HG02840 (cell line): ENCODE measurements at regions not wholly inside any gene's neighbourhood (a gene's known extent, or its start where the extent isn't known, plus 50 kb on each side); places are given as distances from the start of the nearest gene placed in this dataset.
A peak's percentile ranks its signal among the peaks of the same experiment; 100 is the strongest.

Experiments
- ATAC-seq: cut with Tn5 transposase; IDR thresholded peaks from one replicate; pipeline ENCODE4 v1.9.1; 2021; ENCODE audit warnings: mild to moderate bottlenecking, moderate library complexity, moderate number of reproducible peaks; ENCODE audit not compliant: unreplicated experiment, low FRiP score

DNA sequence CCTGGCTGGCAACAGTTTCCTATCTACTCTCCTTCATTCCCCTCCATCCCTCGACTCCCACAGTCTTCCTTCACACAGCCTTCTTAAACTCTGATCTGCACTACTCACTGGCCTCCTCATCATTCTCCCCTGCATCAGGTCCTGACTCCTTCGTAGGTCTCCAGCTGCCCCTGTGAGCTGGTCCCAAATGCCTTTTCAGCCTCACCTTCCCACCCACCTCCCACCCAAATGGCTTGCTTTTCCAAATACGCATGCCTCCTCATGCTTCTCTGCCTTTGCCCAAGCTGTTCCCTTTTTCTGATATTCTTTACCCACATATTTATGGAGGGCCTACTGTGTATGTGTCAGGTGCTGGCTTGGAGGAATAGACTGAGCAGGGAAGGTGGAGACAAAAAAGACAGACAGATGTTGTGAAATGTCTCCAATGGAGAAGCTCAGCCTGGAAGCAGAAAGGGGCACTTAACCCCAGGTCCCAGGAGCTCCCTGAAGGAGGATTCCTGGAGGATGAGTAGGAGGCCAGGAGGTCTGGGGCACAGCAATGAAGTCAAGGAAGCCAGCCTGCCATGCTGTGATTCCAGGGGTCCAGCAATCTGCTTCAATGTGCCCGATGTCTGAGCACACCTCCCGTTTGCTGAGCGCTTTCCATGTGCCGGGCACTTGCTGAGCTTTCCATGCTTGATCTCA lies 252.2 kb downstream of the SHQ1 start:
- ATAC-seq: no peak

DNA sequence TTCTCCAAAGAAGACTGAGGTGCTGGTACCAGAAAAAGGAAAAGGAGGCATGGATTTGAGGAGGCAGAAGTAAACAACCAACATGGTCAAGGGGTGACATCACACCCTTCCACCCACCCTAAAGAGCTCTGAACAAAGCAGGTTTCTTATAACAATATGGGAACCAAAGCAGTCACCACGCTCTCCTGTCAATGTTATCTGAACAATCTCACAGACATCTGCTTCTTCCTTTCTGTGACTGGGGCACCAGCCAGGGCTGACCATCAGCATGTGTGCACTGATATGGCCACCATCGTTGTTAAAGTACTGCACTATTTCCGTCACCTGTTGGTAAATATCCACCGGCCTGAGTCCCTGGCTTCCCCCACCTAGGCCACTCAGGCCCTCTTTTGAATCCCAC lies 252.9 kb downstream of the SHQ1 start:
- no peak for ATAC-seq

DNA sequence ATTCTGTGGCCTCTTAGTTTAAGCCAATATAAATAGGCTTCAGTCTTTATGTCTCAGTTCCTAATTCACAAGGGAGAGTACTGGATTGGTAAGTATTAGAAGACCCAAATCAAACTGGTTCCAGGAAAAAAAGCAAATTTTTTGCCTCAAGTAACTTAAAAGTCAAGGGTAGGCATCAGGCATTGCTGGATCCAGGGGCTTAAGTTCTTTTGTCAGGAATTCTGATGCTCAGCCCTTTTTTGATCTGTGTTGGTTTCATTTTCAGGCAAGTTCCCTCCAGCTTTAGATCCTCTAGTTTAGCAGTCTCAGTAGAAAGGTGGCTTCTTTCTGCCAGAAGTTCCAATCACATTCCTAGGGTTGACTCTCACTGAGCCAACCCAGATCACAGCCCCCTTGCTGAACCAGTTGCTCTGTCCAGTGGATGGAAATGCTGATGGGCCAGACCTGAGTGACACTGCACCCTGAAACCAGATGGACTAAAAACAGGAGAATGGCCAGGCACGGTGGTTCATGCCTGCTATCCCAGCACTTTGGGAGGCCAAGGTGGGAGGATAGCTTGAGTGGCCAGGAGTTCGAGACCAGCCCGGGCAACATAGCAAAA lies 253.5 kb downstream of the SHQ1 start:
- no peak for ATAC-seq

DNA sequence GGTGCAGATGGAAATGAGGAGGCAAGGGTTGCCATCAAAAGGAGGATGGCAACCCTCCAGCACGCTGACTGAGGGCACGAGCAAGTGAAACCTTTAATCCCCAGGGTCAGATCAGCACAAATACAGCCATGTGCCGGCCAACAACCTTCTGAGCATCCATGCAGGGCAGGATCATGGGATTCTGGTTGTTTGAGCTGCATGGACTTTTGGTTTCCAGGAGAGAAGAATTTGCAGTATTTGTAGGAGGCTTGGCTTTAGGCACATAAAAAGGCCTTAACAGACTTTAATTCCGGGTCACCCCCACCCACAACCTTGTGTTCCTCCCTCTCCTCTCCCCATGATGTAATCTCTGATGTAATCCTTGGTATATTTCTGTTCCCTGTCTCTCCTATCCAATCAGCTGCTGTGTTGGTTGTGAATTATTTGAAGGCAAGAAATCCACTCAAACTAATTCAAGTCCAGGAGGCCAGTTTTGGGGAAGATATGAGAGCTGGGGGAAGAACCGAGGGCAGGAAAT lies 254.3 kb downstream of the SHQ1 start:
- no peak for ATAC-seq

DNA sequence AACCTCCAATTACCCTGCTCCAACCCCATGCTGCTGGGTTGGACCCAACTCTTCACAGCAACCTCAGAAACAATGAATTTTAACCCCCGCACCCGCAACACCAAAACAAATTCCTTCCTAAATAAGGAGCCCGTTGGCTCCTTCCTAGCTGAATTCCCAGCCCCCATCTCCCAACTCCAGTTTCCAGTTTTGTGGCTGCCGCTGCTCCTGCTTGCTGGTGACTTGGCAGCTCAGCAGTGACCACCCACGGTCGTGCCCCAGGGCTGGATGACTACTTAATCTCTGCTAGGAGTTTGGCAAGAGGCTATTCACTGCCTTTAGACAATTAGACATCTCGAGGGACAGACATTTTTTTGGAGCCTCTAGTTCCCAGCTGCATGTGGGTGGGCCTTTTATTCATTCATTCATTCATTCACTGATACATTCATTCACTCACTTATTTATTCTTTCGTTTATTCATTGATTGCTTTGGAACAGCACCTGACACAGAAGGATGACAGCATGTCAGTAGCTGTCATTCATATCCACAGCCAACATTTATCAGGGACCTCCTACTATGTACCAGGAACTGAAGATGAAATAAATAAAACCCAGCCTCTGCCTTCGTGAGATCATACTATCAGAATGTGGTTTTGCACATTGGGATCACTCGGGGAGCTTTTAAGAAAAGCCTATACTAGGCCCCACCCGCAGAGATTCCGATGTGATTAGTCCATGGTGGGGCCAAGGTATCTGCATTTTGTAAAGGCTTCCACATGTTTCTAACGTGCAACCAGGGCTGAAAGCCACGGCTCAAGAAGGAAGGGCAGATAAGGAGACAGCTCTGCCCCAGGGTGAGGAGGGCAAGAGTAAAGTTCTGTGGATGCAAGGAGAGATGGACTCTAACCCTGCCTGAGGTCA lies 256.5 kb downstream of the SHQ1 start:
- no peak for ATAC-seq

DNA sequence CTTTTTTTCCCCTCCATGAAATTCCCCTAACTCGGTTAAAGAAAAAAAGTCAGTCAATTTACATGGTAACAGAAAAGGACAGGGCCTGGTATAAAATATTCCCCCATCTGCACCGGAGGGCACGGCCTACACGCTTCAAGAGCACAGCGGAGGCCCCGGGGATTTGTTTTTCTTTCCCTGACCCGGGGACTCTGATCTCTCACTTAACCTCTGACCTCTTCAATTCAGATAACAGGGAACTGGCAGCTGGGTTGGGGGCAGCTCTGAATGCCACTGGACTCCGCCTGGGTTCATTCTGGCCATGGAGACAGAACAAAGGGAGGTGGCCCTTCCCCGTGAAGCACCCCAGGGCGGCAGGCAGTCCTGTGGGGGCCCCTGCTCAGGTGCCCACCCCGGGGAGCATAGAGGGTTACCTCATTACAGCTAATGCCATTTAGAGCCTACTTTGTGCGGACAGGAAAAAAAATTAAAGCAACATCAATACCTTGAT lies 257.5 kb downstream of the SHQ1 start:
- no peak for ATAC-seq

DNA sequence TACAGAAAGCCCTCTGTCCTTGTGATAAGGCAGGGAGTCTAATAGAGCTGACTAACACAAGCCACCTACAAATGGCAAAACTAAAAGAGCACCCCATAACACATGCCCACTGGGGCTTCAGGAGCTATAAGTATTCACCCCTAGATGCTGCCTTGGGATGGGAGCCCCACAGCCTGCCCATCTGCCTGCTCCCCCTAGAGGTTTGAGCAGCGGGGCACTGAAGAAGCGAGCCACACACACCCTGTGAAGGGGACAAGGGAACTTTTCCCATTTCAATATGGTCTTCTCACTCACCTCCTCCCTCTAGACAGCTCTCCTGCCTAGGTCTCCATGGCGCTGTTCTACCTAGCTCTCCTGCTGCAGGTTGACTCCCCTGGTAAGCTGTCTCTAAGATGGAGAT lies 261.0 kb downstream of the SHQ1 start:
- ATAC-seq: no peak

DNA sequence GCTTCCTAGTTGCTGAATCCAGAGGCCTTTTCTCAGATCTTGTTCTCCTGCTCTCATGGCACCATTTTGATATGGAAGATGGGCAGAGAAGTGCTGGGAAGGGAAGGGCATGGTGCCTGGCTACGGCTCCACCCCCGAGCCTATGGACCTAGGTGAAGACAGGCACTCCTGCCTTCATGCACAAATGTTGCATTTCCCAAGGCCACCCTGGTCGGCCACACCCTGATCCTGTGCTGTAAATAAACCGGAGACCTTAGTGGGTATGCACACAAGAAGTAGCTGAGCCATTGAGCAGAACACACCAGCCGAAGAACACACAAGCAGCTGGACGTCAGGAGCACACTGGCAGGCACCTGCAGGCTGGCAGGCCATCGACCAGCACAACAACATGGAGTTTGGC lies 261.6 kb downstream of the SHQ1 start:
- ATAC-seq: no peak

DNA sequence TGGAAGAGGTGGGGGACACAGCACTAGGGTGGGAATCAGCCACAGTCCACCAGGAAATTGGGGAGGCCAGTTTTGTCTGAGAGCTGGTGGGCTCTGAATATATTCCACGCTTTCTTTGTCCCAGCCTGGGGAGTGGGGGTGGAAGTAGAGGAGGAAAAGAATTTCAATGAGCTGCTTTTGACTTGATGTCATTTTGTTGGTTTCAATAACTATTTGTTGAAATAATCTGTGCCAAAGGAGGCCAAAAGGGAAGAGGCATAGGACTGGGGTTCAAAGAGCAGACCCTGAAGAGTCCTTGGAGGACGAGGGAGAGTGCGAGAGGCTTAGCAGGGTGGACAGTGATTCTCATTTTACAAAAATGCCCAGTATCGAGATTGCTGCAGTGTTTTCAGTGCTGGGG lies 262.3 kb downstream of the SHQ1 start:
- no peak for ATAC-seq

DNA sequence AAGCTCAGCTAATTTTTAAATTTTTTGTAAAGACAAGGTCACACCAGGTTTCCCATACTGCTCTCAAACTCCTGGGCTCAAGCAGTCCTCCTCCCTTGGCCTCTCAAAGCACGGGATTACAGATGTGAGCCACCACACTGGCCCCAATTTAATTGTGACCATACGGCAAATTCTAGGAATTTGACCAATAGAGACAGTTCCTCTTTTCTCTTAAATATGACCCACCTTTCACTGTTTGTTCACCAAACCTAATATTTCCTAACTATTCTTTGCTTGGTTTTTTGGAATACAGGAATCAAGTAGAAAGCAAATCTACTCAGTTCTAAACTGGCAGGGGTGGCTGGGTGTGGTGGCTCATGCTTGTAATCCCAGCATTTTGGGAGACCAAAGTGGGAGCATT lies 264.0 kb downstream of the SHQ1 start:
- no peak for ATAC-seq

DNA sequence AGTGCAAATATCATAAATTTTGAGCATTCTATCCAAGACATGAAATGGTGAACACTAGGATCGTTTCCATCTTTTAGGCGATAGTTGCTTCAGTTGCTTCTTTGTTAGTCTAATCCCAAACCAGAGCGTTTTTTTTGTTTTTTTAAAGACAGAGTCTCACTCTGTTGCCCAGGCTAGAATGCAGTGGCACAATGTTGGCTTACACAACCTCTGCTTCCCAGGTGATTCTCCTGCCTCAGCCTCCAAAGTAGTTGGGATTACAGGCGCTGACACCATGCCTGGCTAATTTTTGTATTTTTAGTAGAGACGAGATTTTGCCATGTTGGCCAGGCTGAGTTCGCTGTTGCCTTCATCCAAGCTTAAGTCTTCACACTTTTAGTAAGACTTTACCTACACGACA lies 265.3 kb downstream of the SHQ1 start:
- ATAC-seq: no peak

DNA sequence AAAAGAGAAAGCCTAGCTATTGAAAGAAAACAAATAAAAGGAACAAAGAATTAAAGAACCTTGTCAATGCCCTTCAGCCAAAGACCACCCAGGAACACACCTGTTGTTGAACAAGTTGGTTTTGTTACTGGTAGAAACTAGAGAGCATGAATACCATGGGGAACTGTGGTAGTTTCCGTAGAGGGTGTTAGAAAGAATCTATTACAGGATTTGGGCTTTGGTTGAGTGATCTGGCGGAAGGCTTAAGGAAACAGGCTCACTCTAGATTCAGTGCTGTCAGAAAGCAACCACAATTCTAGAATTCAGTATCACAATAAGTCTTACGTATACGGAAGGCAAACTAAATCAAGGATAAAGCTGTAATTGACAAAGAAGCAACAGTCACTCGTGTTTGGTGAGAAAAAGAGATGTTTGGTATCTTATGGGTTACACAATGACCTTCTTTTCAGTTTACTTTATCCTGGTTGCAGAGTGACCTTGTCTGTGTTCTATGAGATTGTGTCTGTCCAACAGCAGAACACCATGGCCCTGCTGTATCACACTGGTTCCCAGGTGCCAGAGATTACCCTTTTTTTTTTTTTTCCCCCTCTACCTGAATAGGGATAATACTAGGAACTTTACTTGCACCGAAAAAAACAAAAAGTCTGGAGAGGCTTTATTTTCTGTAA lies 265.9 kb downstream of the SHQ1 start:
- ATAC-seq: peak; percentile 85

DNA sequence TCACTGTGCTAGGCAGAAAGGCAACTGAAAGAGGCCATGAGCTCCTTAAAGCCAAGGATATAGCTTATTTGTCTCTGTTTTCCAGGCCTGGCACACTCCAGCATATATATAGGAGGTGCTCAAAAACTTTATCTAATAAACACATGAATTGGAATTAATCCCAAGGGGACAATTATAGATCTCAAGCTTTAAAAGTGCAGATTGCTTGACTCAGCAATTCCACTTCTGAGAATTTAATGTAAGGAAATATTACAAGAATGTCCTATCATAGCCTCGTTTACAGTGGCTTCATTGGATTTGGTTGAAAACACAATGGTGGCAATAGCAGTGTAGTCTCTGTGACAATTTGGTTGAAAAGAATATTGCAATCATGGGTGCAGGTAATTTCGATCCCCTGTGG lies 267.3 kb downstream of the SHQ1 start:
- ATAC-seq: no peak

DNA sequence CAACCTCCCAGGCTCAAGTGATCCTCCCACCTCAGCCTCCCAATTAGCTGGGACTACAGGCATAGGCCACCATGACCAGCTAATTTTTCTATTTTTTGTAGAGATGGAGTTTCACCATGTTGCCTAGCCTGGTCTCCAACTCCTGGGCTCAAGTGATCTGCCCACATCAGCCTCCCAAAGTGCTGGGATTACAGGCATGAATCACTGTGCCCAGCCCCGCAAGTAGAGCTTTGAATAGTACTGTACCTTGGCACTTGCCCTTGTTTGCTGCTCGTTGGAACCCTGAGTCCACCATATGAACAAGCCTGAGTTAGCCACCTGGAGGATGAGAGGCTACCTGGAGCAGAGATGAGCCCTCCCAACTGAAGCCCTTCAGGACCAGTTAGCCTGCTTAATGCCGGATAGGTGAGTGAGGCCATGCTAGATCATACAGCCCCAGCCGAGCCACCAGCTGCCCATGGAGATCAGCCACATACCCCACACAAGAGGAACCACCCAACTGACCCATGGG lies 267.9 kb downstream of the SHQ1 start:
- ATAC-seq: no peak

DNA sequence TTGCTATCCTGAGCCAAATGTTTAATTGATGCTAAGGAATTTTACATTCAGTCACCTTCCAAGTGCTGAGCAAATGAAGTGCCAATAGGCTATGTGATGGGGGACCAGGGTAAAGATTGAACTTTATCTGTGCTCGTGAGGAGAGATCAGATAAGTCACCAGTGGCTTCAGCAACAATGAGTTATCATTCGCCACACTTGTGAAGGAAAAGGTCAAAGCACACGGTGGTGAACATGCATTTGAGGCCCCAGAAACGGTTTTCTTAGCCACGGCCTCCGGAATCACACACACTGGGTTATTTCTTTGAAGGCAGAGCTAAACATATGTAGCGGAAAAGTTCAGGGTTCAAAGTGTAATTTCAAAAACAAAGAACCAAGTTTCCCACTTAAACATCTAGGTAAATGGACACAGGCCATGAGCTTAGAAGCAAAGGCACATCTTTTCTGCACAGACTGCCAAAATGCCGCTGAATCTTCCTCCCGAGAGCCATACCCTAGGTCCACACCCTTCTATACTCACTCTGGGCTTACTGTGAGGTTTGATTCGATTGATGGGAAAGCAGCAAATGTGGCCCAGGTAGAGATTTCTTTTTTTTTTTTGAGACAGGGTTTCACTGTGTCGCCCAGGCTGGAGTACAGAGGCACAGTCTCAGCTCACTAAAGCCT lies 268.5 kb downstream of the SHQ1 start:
- ATAC-seq: no peak

DNA sequence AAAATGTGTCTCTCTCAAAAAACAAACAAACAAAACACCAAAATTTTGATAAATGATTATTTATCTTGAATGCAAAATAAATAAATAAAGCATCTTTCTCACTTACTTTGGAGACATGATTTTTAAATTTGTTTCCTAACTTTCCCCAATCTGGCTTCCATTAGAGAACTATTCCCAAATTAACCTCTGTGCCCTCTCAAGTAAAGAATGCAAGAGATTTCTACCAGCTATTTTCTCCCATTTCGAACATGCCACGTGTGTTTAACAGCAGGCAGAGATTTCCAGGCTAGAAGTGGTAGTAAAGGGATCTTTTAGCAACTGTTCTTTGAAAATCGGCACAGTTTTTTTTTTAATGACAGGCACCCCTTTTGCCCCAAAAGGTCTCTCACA lies 269.1 kb downstream of the SHQ1 start:
- no peak for ATAC-seq

DNA sequence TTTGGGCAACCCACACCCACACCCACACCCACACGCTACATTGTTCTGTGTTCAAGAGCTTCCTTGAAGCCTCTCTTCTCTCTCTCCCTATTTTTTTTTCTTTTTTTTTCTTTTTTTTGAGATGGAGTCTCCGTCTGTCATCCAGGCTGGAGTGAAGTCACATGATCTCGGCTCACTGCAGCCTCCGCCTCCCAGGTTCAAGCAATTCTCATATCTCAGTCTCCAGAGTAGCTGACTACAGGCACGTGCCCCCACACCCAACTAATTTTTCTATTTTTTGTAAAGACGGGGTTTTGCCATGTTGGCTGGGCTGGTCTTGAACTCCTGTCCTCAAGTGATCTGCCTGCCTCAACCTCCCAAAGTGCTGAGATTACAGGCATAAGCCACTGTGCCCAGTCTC lies 271.1 kb downstream of the SHQ1 start:
- ATAC-seq: no peak

DNA sequence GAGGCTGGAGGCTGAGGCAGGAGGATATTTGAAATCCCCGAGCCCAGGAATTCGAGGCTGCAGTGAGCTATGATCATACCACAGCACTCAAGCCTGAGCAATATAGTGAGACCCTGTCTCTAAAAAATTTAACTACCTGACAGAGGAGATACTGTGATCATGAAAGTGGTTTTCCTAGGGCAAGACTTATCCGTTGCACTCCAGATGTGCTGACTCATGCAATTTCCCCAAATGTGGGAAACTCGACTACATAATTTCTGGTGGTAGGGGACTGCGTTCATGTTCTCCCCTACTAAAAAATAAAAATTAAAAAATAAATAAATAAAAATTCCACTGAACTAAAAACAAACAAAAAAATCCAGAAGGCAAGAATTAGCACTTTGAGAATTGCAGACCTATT lies 271.7 kb downstream of the SHQ1 start:
- ATAC-seq: no peak

DNA sequence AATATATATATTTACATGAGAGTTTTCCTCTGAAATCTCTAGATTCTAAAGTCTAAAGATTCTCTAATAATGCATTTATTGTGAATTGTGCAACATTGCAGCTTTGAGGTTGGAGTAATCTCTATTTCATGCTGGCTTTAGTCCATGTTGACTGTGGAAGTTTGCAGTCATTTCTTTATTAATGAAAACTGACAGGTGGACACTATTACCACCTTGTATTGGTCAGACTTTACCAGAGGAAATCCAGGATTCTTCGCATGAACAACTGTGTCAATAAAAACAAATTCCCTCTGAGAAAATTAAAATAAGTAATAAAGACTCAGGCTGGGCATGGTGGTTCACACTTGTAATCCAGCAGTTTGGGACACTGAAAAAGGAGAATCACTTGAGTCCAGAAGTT lies 274.1 kb downstream of the SHQ1 start:
- no peak for ATAC-seq

DNA sequence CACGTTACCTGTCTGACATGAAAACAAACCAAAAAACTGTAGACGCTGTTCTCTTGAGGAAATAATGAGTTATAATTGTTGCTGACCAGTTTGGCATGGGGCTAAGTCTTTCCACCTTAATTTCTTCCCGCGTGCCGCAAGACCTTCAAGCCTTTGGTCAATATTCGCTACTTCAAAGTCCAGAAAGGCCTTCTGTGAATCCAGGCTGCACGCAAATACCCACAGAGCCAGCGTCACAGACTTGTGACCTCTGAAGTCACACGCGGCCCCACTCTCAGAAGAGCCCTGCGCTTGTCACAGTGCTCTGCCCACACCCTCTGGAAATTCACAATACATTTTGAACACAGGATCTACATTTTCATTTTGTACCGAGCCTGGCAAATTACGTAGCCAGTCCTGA lies 275.2 kb downstream of the SHQ1 start:
- ATAC-seq: no peak
